ENCODE measurements at regions not wholly inside any gene's neighbourhood (a gene's known extent, or its start where the extent isn't known, plus 50 kb on each side); places are given as distances from the start of the nearest gene placed in this dataset.
"Not testable (repeated sequence)": the region's sequence is repeated elsewhere in the genome, so short reads cannot be mapped to it uniquely, and the experiment has no call there.

- Histone ChIP-seq H3K36me3 (ENCODE audit: low read length) (no peaks in the 10 kb centered on the region), H3K9me3 (ENCODE audit: insufficient read depth, low read length) (no peaks in the 10 kb centered on the region)
Observed at GRCh38 chr18:60067426-60068210, 167.8 kb downstream of the PMAIP1 start.

GRCh38 chr18:60066219-60066975 is 166.6 kb downstream of the PMAIP1 start:
- no peaks in the 10 kb centered on the region for H3K9me2 ChIP-seq (replicated peaks; ENCODE audit: insufficient read depth, low read length)
- no peak overlapping the region for H3K4me3 ChIP-seq (ENCODE audit: insufficient read depth, low read length, poor library complexity, severe bottlenecking)
- H3K9me3 ChIP-seq (ENCODE audit: insufficient read depth, low read length), result no peaks in the 10 kb centered on the region
- no peaks in the 10 kb centered on the region for H3K27me3 ChIP-seq (ENCODE audit: low read length)
- no peaks in the 10 kb centered on the region for H3K79me2 ChIP-seq (ENCODE audit: insufficient read depth, low read length)
- H2AFZ ChIP-seq (ENCODE audit: low read depth, low read length, severe bottlenecking), result no peak overlapping the region
- no peaks in the 10 kb centered on the region for H3K36me3 ChIP-seq (ENCODE audit: low read length)
- TF ChIP-seq EZH2phosphoT487 (conservative IDR thresholded peaks at IDR 0.05; ENCODE audit: low read length) (no peak), CTCF (IDR thresholded peaks at IDR 0.05; ENCODE audit: insufficient read depth, low read length, poor library complexity, severe bottlenecking) (no peak)
- H3K27ac ChIP-seq (ENCODE audit: low read depth, low read length), result no peak overlapping the region
- H3K9ac ChIP-seq (ENCODE audit: low read length), result no peak overlapping the region
- H3F3A ChIP-seq (ENCODE audit: insufficient read depth), result no peaks in the 10 kb centered on the region
- no peaks in the 10 kb centered on the region for H4K20me1 ChIP-seq (ENCODE audit: low read depth, low read length)
- H3K4me2 ChIP-seq (ENCODE audit: low read depth, low read length, poor library complexity, severe bottlenecking), result no peak overlapping the region

More at GRCh38 chr18:60067426-60068210, 167.8 kb downstream of the PMAIP1 start:
- Histone ChIP-seq H3K4me3 (ENCODE audit: insufficient read depth, low read length, poor library complexity, severe bottlenecking) (no peak overlapping the region), H3K9me2 (replicated peaks; ENCODE audit: insufficient read depth, low read length) (no peaks in the 10 kb centered on the region), H3F3A (ENCODE audit: insufficient read depth) (no peaks in the 10 kb centered on the region), H3K79me2 (ENCODE audit: insufficient read depth, low read length) (no peaks in the 10 kb centered on the region), H4K20me1 (ENCODE audit: low read depth, low read length) (no peaks in the 10 kb centered on the region), H2AFZ (ENCODE audit: low read depth, low read length, severe bottlenecking) (no peak overlapping the region), H3K27ac (ENCODE audit: low read depth, low read length) (no peak overlapping the region), H3K27me3 (ENCODE audit: low read length) (no peaks in the 10 kb centered on the region), H3K4me2 (ENCODE audit: low read depth, low read length, poor library complexity, severe bottlenecking) (no peak overlapping the region), H3K9ac (ENCODE audit: low read length) (no peak overlapping the region)
- TF ChIP-seq EZH2phosphoT487 (conservative IDR thresholded peaks at IDR 0.05; ENCODE audit: low read length) (no peak), CTCF (IDR thresholded peaks at IDR 0.05; ENCODE audit: insufficient read depth, low read length, poor library complexity, severe bottlenecking) (no peak)

GRCh38 chr18:60064271-60064670 is 164.5 kb downstream of the PMAIP1 start:
- Histone ChIP-seq H3K4me2 (ENCODE audit: low read depth, low read length, poor library complexity, severe bottlenecking) (no peak overlapping the region), H2AFZ (ENCODE audit: low read depth, low read length, severe bottlenecking) (no peak overlapping the region)

GRCh38 chr18:60062831-60063230 is 163.0 kb downstream of the PMAIP1 start:
- H2AFZ ChIP-seq (ENCODE audit: low read depth, low read length, severe bottlenecking); H3K36me3 ChIP-seq (ENCODE audit: low read length); H3K9me2 ChIP-seq (replicated peaks; ENCODE audit: insufficient read depth, low read length); H4K20me1 ChIP-seq (ENCODE audit: low read depth, low read length); H3F3A ChIP-seq (ENCODE audit: insufficient read depth); H3K9me3 ChIP-seq (ENCODE audit: insufficient read depth, low read length); H3K4me2 ChIP-seq (ENCODE audit: low read depth, low read length, poor library complexity, severe bottlenecking); H3K4me3 ChIP-seq (ENCODE audit: insufficient read depth, low read length, poor library complexity, severe bottlenecking); H3K9ac ChIP-seq (ENCODE audit: low read length); H3K27me3 ChIP-seq (ENCODE audit: low read length); H3K79me2 ChIP-seq (ENCODE audit: insufficient read depth, low read length); H3K27ac ChIP-seq (ENCODE audit: low read depth, low read length): not testable (repeated sequence)

More at GRCh38 chr18:60064271-60064670, 164.5 kb downstream of the PMAIP1 start:
- Histone ChIP-seq H3K79me2 (ENCODE audit: insufficient read depth, low read length) (no peaks in the 10 kb centered on the region), H3K9me3 (ENCODE audit: insufficient read depth, low read length) (no peaks in the 10 kb centered on the region), H3K27ac (ENCODE audit: low read depth, low read length) (no peak overlapping the region), H4K20me1 (ENCODE audit: low read depth, low read length) (no peaks in the 10 kb centered on the region), H3K27me3 (ENCODE audit: low read length) (no peaks in the 10 kb centered on the region), H3K9me2 (replicated peaks; ENCODE audit: insufficient read depth, low read length) (no peaks in the 10 kb centered on the region), H3K9ac (ENCODE audit: low read length) (no peak overlapping the region), H3K36me3 (ENCODE audit: low read length) (no peaks in the 10 kb centered on the region), H3F3A (ENCODE audit: insufficient read depth) (no peaks in the 10 kb centered on the region), H3K4me3 (ENCODE audit: insufficient read depth, low read length, poor library complexity, severe bottlenecking) (no peak overlapping the region)
- TF ChIP-seq CTCF (IDR thresholded peaks at IDR 0.05; ENCODE audit: insufficient read depth, low read length, poor library complexity, severe bottlenecking) (no peak), EZH2phosphoT487 (conservative IDR thresholded peaks at IDR 0.05; ENCODE audit: low read length) (no peak)
